ENCODE measurements at regions not wholly inside any gene's neighbourhood (a gene's known extent, or its start where the extent isn't known, plus 50 kb on each side); places are given as distances from the start of the nearest gene placed in this dataset.

GRCh38 chr2:221704442-221704841, 132.3 kb upstream of the EPHA4 start:
- no peaks in the 10 kb centered on the region for H3K36me3 ChIP-seq (ENCODE audit: control insufficient read depth in 2 of 4, insufficient read depth in 4 of 4, low read length in 3 of 4)

More at GRCh38 chr2:221704442-221704841, 132.3 kb upstream of the EPHA4 start:
- H3K23me2 ChIP-seq (ENCODE audit: low read depth, low read length) = no peaks in the 10 kb centered on the region
- CTCF ChIA-PET (ENCODE audit: partially characterized antibody) = no interaction called here
- H3K18ac ChIP-seq (ENCODE audit: extremely low read depth, low read length) = no peak overlapping the region
- no peak overlapping the region for H4K5ac ChIP-seq (ENCODE audit: insufficient read length, low read depth, low read length)
- TF ChIP-seq POLR2AphosphoS5 (IDR thresholded peaks at IDR 0.05; ENCODE audit: low read depth, low read length) (no peak), HDAC6 (IDR thresholded peaks at IDR 0.05; ENCODE audit: low read depth, low read length) (no peak), CTBP2 (IDR thresholded peaks at IDR 0.05; ENCODE audit: borderline replicate concordance, insufficient read depth, insufficient read length, low read length) (no peak)
- H3K9ac ChIP-seq (replicated peaks in 1 of 4; ENCODE audit: extremely low read depth in 1 of 4, low read depth in 3 of 4, low read length in 3 of 4) = no peak overlapping the region
- H3K4me2 ChIP-seq (ENCODE audit: insufficient read depth in 1 of 2, low read depth in 2 of 2, low read length in 2 of 2) = no peak overlapping the region
- no peak overlapping the region for H3K27ac ChIP-seq (ENCODE audit: low read depth, low read length)
- no peak overlapping the region for H2BK120ac ChIP-seq (replicated peaks; ENCODE audit: low read depth, low read length)
- no peak for DNase-seq (ENCODE audit: low read depth in 1 of 2, low spot score in 2 of 2)
- no peaks in the 10 kb centered on the region for H3K9me3 ChIP-seq (ENCODE audit: insufficient read depth in 2 of 2, low read depth in 1 of 2, low read length in 1 of 2)
- H4K20me1 ChIP-seq (replicated peaks in 1 of 2; ENCODE audit: control insufficient read depth in 1 of 2, insufficient read depth in 2 of 2, low read length in 2 of 2) = no peaks in the 10 kb centered on the region
- no peak overlapping the region for H2BK15ac ChIP-seq (ENCODE audit: low read length)
- no peak overlapping the region for H4K8ac ChIP-seq (ENCODE audit: extremely low read depth, insufficient read depth, low read length)
- no peak overlapping the region for H2BK20ac ChIP-seq (ENCODE audit: low read length)
- POLR2A ChIA-PET (ENCODE audit: partially characterized antibody) = interaction anchor here (0.6 kb wide), 2 partner anchors 27 to 81 kb away, joined by 3 read pairs; no protein-coding TSS in a partner anchor
- H3K56ac ChIP-seq (replicated peaks; ENCODE audit: insufficient read length, low read depth, low read length) = no peak overlapping the region
- no peak overlapping the region for H2AK5ac ChIP-seq (ENCODE audit: low read depth, low read length)
- no peak overlapping the region for H2AFZ ChIP-seq (ENCODE audit: low read length)
- FAIRE-seq = no peak
- H3K4ac ChIP-seq (replicated peaks; ENCODE audit: insufficient read length, low read depth, low read length) = no peak overlapping the region
- H3K27me3 ChIP-seq (replicated peaks in 1 of 4; ENCODE audit: control insufficient read depth in 3 of 4, extremely low read depth in 1 of 4, insufficient read depth in 3 of 4, low read length in 3 of 4) = no peaks in the 10 kb centered on the region; a peak in 1 of 7 replicates
- no peak overlapping the region for H2BK5ac ChIP-seq (ENCODE audit: low read depth, low read length)
- H3K14ac ChIP-seq (ENCODE audit: insufficient read length) = no peak overlapping the region
- H3K23ac ChIP-seq (ENCODE audit: insufficient read length) = no peak overlapping the region
- peaks cover 0 to 15% (median 3%) of the 10 kb centered on the region in 4 experiments; a peak in 3 of 7 replicates for H3K4me1 ChIP-seq (replicated peaks in 1 of 4; ENCODE audit: control insufficient read depth in 3 of 4, insufficient read depth in 4 of 4, low read length in 3 of 4)
- H2BK12ac ChIP-seq (ENCODE audit: low read depth, low read length) = no peak overlapping the region
- no peak overlapping the region for H4K91ac ChIP-seq (replicated peaks; ENCODE audit: insufficient read length, low read length)
- H3K79me2 ChIP-seq (ENCODE audit: control insufficient read depth in 1 of 2, insufficient read depth in 2 of 2, low read length in 2 of 2) = no peaks in the 10 kb centered on the region
- H3K79me1 ChIP-seq (ENCODE audit: low read depth, low read length) = no peaks in the 10 kb centered on the region
- 84% methylated on average over 7 of the region's 8 CpGs; no CpG with 5 or more reads in 1 of the 2 experiments for WGBS, 2 experiments (ENCODE audit: extremely low coverage in 1 of 2, insufficient coverage in 1 of 2, insufficient read length in 1 of 2, insufficient replicate concordance in 2 of 2, low coverage in 1 of 2, low lambda C conversion rate in 2 of 2, missing lambda C conversion rate in 1 of 2)
- no peak overlapping the region for H3K4me3 ChIP-seq (ENCODE audit: extremely low read depth in 1 of 4, insufficient read depth in 2 of 4, low read depth in 3 of 4, low read length in 4 of 4)

All from H1 (cell line).